AG09309 (cell line): ENCODE measurements at regions not wholly inside any gene's neighbourhood (a gene's known extent, or its start where the extent isn't known, plus 50 kb on each side); places are given as distances from the start of the nearest gene placed in this dataset.

ENCODE experiments used
- DNase-seq: peaks from one replicate; pipeline ENCODE4 v3.0.0-alpha.2; 2010; ENCODE audit warnings: low read depth
- H3K4me3 ChIP-seq: 2 replicates; pipeline ENCODE4 v1.5.1; 2011; ENCODE audit warnings: mild to moderate bottlenecking, low read depth, low read length, moderate library complexity; ENCODE audit not compliant: control insufficient read depth
- CTCF ChIP-seq: IDR thresholded peaks from 2 replicates; pipeline ENCODE4 v1.5.1; 2011; ENCODE audit warnings: mild to moderate bottlenecking, low read depth, low read length, inconsistent platforms; ENCODE audit not compliant: insufficient read depth, control insufficient read depth; ENCODE audit errors: missing control alignments

- H3K4me3 ChIP-seq = no peak overlapping the region
- no peak for DNase-seq
- TF ChIP-seq CTCF = no peak
Measured at GRCh38 chr2:236724200-236724599, 154.6 kb downstream of the ACKR3 start.

GRCh38 chr2:236726701-236727450 is 157.3 kb downstream of the ACKR3 start:
- TF ChIP-seq CTCF = no peak
- no peak overlapping the region for H3K4me3 ChIP-seq
- DNase-seq = no peak

GRCh38 chr2:236728916-236729670 is 159.5 kb downstream of the ACKR3 start:
- TF ChIP-seq CTCF = no peak
- no peak overlapping the region for H3K4me3 ChIP-seq
- no peak for DNase-seq

GRCh38 chr2:236730393-236730792 is 160.8 kb downstream of the ACKR3 start:
- no peak overlapping the region for H3K4me3 ChIP-seq
- DNase-seq = no peak
- no peak for TF ChIP-seq CTCF

- TF ChIP-seq CTCF = no peak
- H3K4me3 ChIP-seq = no peak overlapping the region
- peak; percentile 31 for DNase-seq
Measured at GRCh38 chr2:236731767-236732580, 162.3 kb downstream of the ACKR3 start.

GRCh38 chr2:236733156-236733555 is 163.5 kb downstream of the ACKR3 start:
- H3K4me3 ChIP-seq = no peak overlapping the region
- no peak for TF ChIP-seq CTCF
- no peak for DNase-seq
